Stimulated activated CD4-positive, alpha-beta T cell treated with anti-CD3 and anti-CD28 coated beads, Interleukin-2, amount 100 ng/mL, for 48 hours (primary cell): ENCODE measurements at regions not wholly inside any gene's neighbourhood (a gene's known extent, or its start where the extent isn't known, plus 50 kb on each side); places are given as distances from the start of the nearest gene placed in this dataset.
"Not testable (repeated sequence)": the region's sequence is repeated elsewhere in the genome, so short reads cannot be mapped to it uniquely, and the experiment has no call there.

ENCODE experiments used
- DNase-seq, 2 donors: peaks; one replicate each; pipeline ENCODE4 v3.0.0-alpha.2; 2020

DNA sequence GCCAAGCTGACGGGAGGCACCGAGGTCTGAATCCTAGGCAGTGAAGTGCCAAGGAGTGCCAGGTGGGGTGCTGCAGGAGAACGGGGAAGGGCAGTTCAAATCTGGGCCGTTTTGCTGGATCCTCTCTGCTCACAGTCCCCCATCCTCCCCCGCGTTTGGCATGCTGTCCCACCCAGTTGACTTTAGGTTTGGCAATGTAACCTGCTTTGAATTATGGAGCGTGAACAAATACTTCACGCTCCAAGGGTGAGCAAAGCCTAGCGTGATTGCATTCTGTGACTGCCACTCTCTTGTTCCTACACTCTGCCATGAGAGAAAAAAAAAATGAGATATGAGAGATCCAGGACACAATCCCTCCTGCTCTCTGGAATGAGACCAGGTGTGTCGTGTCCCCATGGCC is 381.9 kb downstream of the ZNF516 start:
- DNase-seq, result no peak

DNA sequence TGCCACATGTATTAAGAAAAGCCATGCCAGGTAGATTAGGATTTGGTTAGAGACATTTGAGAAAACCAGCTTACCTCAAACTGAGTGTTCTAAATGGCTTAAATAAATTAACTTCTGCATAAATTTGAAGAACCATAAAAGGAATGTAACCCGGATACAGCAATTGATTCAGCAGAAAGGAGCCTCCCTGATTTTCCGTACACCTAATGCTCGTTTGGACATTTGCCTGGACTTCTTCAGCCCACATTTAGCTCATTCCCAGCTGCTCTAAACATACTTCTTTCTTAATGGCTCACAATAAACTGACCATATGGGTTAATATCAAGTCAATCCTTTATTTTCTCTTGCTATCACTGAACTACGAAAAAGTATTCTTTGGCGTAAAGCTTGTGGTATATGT is 392.4 kb downstream of the ZNF516 start:
- DNase-seq, result no peak

DNA sequence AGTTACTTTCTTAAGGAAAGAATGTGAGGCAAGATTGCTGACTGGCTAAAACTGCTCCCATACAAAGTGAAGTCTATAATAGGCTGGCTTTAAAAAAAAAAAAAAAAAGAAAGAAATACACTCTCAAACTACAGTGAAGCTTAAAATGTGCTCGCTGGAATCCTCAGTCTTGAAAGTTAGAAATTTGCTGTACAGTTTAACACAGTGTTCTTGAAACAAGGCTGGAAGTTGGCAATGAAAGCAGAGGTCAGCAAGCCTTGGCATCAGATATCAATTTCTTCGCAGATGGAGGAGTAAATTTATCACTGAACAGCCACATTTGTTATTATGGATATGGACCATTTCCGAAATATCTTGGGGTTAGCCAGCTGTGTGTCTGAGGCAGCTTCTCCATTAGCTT is 392.9 kb downstream of the ZNF516 start:
- no peak for DNase-seq

DNA sequence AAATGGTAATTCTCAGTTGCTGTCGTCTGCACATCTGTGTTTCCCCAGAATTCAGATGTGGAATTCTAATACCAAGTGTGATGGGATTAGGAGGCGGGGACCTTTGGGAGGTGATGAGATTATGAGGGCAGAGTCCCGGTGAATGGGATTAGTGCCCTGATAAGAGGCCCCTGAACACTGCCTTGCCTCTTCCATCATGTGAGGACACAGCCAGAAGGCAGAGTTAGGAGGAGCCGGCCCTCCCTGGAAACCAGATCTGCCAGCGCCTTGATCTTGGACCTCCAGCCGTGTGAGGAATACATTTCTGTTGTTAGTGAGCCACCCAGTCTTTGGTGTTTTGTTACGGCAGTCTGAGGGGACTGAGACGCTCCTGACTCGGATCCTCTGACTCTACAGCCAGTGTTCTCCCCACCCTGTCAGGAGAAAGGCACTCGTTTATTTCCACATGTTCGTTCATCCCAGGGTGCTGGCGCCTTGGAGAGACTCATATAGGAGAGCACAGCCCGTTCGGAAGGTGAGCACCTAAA is 395.0 kb downstream of the ZNF516 start:
- no peak for DNase-seq

DNA sequence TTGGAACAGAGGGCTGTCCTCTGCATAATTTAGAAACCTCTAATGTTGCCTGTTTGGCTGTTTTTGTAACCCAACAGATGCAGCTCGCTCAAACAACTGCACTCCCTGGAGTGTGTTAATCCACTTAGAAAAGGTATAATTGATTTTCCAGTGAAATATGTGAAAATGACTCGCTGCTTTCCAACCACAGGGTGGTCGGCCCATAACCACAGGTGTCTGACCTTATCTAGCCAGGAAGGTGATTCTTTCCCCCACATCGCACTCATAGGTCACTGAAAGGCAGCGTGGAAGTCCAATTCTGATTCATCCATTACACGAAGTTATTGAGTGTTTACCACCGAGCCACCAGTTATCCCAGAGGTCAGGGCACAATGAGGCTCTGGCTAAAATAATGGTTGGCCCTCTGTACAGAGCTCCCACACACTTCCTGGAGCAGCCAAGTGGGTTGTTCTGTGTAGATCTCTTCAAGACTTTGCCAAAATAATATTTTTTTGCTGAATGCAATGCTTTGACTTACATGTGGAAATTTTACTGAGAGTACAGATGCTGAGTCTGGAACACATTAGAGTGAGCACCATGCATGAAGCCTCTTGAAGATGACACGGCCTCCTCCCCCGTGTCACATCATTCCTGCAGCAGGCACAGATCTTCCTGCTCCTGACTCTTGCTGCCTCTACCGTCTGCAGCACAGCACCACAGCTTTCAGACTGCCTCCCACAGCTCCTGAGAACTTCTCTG is 396.2 kb downstream of the ZNF516 start:
- DNase-seq, result no peak

DNA sequence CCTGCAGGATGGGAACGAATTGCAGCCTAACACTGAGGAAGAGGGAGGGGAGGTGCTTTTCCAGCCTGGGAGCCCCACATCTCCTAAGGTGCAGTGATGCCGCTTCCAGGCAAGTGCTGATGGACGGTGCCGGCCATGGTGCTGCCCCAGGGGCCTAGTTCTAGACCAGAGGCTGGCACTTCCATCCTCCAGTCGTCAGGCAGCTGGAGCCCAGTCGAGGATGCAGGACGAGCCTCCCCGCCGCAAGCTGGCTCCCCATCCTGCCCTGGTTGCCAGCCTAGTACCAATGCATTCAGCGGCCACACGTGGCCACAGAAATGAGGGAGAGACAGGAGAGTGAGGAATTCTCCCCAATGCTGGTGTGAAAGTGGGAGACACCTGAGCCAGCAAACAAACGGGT is 413.5 kb downstream of the ZNF516 start:
- no peak for DNase-seq

DNA sequence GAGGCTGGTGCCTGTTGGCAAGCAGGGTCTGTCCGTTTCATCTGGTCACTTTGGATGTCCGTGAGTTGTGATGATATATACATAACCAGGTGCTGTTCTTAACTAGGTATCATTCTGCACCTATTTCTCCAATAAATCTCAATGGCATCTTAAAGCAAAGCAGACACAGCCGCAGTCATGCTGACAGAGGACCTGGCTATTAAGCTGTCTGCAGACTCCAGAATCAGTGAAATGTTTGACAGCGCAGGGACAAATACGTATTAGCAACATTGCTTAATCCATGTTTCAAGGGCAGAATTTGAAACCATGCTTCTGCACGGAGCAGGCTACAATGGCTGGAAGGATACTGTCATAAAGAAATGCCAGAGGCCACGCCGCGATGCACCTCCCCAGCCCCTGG is 414.6 kb downstream of the ZNF516 start:
- DNase-seq, result no peak

DNA sequence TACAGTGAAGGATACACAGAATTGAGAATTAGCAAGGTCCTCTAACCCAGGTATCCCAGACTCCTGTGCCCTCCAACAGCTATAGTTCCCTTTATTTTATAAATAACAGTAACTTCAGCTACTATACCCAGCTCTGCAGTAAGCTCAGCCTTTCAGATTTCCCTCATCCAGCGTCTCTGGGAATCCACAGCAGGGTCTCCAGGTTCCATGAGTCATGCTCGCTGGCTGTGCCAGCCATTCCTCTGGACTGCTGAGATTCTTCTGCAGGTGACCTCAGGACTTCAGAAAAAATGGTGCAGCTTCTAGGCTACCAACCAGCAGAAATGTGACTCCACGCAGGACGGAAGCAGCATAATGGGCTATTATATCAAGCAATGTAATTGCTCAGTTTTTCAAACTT is 419.3 kb downstream of the ZNF516 start:
- DNase-seq, result no peak

DNA sequence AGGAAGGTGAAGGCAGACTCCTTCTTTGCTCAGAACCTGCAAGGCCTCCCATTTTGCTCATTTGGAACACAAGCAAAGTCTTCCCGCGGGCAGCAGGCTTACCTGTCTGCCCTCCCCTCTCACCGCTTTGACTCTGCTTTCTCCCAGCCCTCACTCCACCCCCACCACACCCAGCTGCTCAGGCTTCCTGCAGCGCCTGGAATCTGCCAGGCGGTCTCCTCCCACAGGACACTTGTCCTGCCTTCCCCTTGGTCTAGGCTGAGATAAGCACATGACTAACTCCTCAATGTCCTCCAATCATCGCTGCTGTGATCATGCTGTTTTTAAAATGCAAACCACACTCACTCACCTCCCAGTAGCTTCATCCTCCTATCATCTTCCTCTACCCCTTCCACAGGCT is 430.0 kb downstream of the ZNF516 start:
- no peak for DNase-seq

DNA sequence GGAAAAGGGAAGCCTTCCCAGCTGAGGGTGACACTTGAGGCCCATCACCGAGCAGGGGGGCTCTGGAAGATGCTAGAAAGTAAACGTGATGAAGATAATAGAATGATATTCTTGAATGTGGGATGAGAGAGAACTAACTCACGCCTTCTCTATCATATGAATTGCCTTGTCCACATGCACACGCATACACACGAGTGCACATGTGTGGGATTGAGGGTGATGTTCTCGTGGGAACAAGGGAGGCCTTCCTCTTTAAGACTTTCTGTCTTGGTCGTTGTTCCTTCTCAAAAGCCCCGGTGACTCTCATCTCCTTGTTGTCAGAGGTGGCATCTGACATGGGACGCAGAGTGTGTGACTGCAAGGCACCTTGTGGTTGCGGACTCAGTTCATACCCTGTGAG is 436.9 kb downstream of the ZNF516 start:
- DNase-seq, result no peak

DNA sequence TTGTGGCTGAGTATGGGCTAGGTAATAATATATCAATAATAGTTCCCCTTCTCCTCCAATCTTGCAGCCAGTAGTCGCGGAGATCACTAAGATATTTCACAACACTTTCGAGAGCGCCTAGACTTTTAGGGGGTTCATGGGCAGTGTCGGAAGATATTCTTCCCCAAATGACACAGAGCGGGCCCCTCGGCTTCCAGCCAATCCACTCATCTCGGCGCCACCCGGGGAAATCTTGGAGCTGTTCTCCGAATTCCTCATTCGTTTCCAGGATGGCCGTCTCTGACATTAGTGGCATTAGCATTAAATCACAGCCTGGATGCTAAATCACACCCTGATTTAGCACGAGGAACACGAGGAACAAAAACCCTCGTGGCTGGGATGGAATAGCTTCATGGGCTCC is 437.7 kb downstream of the ZNF516 start:
- no peak for DNase-seq

DNA sequence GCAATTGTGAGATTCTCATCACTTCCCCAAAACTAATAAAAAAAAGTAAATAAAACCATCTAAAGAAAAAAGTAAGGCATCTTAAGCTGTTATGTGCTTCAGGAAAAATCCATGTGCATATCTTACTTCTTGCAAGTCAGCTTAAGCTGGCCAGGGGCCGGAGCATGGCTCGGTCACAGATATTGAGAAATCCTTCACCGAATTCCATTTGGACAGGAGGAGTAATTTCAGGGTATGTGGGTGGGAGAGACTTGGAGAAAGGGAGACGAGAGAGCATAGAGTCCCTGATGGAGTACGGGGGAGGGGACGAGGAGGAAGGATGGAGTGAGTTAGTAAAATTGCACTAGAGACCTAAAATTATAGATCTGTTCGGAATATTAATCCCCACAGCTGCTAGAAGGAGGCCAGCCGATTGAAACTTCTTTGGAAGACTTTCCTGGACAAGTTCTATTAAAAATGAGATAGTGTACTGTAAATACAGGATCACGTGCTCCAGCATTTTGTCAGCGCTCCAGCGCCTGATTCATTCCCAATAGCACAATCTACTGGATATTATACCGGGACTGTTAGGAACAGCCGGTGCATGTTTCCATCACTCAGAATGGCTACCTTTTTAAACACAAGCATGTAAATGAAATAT is 438.5 kb downstream of the ZNF516 start:
- no peak for DNase-seq

DNA sequence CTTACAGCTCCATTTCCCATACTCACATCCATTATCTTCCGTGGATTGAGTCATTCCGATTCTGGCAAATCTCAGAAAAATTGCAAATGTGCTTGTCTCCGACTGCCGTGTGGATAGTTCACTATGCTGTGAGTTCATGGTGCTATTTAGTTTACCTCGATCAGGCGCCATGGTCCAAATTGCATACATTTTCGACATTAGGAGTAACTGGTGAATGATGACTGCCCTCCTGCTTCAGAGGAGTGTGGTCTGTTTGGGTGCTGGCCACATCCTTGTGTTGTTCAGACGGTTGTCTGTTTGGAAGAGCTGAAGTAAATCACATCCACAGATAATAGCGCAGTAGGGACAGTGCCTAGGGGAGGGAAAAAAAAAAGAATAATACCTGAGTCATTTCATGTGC is 439.5 kb downstream of the ZNF516 start:
- DNase-seq, result no peak

DNA sequence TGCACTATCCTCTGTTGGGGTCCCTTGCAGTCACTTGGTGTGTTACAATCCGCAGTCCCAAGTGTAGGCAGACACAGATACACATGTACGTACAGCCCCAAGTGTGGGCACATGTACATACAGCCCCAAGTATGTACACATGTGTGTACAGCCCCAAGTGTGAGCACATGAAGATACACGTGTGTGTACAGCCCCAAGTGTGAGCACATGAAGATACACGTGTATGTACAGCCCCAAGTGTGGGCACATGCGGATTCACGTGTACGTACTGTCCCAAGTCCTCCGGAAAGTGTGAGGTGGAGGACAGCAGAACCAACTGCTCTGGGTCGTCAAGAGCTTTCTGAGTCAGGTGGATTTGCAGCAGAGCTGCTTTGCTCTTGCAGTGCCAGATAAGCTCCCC is 440.0 kb downstream of the ZNF516 start:
- no peak for DNase-seq

DNA sequence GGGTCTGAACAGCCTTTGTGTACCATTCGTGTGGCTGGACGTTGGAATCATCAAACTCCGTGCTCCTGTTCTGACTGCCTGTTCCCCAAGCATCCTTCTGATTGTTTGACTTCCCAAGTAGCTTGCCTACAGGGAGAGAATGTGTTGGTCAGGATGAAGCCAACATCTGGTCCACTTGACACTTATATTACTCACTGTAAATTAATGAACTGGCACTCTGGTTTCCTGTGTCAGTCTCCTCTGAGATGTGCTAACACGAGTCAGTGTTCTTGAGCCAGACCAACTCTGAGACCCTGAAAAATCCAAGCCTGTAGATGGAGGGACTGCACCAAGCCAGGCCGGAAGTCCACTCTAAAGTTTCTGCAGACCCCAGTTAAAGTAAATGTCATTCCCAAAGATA is 440.9 kb downstream of the ZNF516 start:
- DNase-seq, result no peak

DNA sequence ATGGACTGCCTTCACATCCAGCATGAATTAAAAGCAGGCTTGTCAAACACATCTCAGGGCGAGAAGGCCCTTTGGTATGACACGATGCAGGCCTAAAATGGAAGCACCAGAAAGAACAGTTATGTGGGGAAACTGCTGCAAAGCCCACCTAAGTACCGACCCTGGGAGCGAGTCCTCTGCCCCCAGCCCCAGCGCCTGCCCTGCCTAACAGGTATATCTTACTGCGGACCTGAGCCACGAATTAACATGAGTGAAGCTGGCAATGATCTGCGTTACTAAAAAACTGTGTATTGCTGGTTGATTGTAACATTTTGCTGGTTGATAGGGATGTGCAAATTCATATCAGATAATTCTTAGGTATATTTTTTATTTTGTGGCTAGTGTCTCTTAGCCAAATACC is 441.5 kb downstream of the ZNF516 start:
- no peak for DNase-seq

DNA sequence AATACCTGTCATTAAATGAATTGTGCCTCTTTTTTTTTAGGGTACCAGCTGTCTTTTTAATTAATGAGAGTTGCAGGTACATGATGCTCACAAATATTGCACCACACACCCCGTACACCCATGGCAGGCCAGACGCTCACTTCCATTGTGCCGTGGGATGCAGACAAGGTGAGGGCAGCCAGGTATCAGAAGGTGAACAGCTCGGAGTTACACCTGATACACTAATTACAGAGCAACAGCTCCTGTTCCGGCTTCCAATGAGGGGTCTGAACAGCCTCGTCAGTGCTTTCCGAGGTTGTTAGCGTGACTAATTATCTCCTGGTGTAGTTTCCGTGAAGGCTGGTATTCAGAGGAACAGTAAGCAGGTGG is 442.8 kb downstream of the ZNF516 start:
- no peak for DNase-seq

DNA sequence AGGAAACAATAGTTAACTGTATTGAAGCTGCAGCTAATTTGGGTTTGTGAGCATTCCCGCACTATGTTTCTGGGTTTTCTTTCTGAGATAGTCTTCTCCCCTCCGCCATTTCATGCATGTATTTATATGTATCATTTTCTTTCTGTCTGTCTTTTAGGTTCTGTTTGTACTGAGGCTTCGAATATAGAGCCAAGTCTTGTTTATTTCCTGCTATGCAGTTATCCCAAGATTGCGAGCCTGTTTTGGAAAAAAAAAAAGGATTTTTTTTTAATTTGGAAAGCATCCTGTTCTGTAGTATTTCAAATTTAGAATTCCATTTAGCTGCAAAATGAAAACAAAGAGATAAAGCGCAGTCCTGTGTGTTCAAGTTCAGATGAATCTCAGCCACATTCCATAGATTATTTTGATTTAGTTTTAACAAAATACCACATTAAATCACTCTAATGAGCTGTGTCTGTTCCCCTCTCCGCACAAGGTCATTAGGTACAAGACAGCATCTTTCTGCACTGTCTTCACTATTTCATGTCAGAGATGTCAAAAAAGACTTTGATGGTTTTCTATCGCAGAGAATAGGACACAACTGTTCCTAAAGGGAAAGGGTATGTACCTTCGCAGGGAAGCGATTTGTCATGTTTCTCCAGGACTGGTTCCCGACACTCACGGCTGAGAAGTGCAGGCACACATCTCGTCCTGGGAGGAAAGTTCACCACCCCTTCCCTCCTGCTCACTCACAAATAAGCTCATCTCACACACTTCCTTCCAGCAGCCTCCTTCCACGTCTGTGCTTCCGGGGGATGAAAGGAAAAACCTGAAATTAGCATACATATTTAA is 443.4 kb downstream of the ZNF516 start:
- no peak for DNase-seq

DNA sequence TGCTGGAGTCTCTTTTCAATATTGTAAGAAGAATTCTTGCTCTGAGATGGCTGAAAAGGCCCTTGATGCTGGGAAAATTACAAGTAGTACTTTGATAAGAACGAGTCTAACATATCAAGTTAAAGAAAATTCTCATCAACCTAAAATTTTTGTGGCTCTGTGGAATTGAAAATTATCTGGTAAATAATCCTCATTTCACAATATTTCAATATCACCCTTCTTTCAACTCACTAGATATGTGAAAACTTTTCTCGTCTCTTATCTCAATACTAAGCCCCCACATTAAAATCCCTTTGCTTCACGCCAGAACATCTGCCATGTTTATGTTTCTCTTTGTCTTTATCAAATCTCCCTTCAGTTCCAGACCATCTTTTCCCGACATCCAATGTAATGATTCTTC is 448.8 kb downstream of the ZNF516 start:
- DNase-seq, result no peak

DNA sequence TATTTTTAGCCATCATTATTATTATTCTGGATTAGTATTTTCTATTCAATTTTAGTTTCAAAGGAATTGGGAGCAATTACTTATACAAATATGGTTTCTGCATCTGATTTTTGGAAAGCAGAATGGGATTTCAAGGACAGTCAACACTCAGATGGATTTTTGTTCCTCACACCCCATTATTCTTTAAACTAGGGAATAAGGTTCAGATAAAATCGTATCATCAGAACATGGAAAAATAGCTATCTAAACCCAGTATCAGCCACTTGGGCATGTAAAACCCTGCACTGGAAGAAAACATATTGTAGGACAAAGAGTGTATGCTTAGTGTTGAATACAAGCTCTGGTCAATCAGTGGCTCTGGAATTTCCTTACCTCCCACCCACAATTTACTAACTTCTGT is 452.5 kb downstream of the ZNF516 start:
- no peak for DNase-seq

DNA sequence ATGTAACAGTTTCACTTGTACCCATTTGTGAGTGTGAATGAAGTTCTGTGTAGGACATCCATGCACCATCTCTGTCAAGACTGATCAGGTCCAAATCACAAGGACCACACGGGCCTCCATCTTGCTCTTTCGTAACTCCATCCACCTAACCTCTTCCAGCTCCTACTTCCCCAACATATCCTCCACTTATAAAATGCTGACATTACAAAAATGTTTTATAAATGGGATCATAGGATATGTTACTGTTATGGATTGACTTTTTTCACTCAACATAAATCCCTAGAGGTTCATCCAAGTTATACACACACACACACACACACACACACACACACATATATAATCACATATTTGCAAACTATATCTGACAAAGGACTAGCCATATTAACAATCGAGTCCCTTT is 476.8 kb downstream of the ZNF516 start:
- DNase-seq, result no peak

DNA sequence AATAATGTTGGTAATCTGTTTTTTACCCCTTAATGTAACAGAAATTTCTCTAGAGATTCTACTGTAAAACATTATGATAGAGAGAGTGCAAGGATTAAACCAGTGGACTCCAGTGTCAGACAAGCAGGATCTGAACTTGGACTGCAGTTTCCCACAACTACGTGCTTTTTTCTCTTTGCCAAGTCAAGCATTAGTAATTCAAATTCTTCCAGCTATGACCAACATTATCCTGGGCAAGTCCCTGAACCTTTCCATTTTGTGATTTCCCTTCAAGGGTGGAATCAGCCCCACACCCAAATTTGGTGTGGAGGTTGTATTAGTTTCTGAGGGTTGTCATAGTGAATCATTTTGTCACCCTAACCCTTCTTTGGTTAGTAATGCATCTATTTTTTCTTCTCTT is 482.0 kb downstream of the ZNF516 start:
- DNase-seq, result no peak

DNA sequence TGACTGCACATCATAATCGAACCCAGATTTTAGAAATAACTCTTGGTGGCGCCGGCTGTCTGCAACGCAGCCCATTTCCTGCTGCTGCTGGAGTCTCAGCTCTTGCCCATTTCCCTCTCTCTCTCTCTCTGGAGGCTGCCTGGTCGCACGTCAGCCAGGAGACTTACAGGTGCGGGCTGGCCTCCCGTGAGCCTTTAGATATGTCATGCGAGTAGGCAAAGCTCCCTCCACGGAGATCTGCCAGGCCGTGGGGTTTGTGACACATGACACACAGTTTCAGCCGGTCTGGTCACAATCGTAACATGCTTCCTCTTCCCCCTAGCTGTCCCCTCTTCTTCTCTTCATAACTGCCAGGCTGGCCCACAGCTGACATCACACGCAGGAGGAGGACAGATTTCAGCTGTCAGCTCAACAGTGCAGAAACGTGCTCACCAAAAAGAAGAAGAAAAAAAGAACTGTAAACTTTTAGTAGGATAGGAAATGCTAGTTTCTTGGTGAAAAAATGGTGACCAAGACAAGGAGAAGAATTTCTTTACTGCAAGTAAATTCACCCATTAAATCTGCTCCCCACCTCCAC is 489.3 kb downstream of the ZNF516 start:
- no peak for DNase-seq

DNA sequence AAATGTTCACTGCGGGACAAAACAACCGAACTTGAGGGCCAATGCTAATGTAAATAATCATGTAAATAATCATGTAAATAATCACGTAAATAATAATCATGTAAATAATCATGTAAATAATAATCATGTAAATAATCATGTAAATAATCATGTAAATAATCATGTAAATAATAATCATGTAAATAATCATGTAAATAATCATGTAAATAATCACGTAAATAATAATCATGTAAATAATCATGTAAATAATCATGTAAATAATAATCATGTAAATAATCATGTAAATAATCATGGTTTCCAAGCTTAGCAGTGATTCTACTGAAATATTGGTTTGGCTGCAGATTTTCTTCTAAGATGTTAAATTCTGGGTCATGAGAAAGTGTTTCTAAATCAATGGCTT is 507.1 kb downstream of the ZNF516 start:
- DNase-seq, result not testable (repeated sequence)
